GM21737 (cell line): ENCODE measurements at regions not wholly inside any gene's neighbourhood (a gene's known extent, or its start where the extent isn't known, plus 50 kb on each side); places are given as distances from the start of the nearest gene placed in this dataset.
"Not testable (repeated sequence)": the region's sequence is repeated elsewhere in the genome, so short reads cannot be mapped to it uniquely, and the experiment has no call there.

Experiments used
- ATAC-seq: cut with Tn5 transposase; IDR thresholded peaks from one replicate; pipeline ENCODE4 v1.9.1; 2021; ENCODE audit warnings: mild to moderate bottlenecking, moderate library complexity; ENCODE audit not compliant: unreplicated experiment

GRCh38 chr12:13404111-13404628 lies 207.6 kb downstream of the EMP1 start:
- ATAC-seq, result no peak

GRCh38 chr12:13391375-13391774 lies 194.8 kb downstream of the EMP1 start:
- ATAC-seq, result not testable (repeated sequence)

- ATAC-seq, result no peak
Measured at GRCh38 chr12:13390918-13391317, 194.4 kb downstream of the EMP1 start.

- no peak for ATAC-seq
Measured at GRCh38 chr12:13390381-13390861, 193.9 kb downstream of the EMP1 start.

- ATAC-seq, result no peak
Measured at GRCh38 chr12:13387101-13387500, 190.6 kb downstream of the EMP1 start.

GRCh38 chr12:13386323-13387039 lies 190.0 kb downstream of the EMP1 start:
- ATAC-seq, result no peak

GRCh38 chr12:13383379-13383778 lies 186.9 kb downstream of the EMP1 start:
- no peak for ATAC-seq

- no peak for ATAC-seq
Measured at GRCh38 chr12:13380297-13380696, 183.8 kb downstream of the EMP1 start.

GRCh38 chr12:13379531-13380188 lies 183.1 kb downstream of the EMP1 start:
- no peak for ATAC-seq

GRCh38 chr12:13377698-13378097 lies 181.2 kb downstream of the EMP1 start:
- ATAC-seq, result no peak

- no peak for ATAC-seq
Measured at GRCh38 chr12:13376610-13377373, 180.3 kb downstream of the EMP1 start.

- no peak for ATAC-seq
Measured at GRCh38 chr12:13375583-13376345, 179.2 kb downstream of the EMP1 start.

- no peak for ATAC-seq
Measured at GRCh38 chr12:13374793-13375192, 178.3 kb downstream of the EMP1 start.

- no peak for ATAC-seq
Measured at GRCh38 chr12:13373803-13374202, 177.3 kb downstream of the EMP1 start.

GRCh38 chr12:13373131-13373530 lies 176.6 kb downstream of the EMP1 start:
- ATAC-seq, result no peak

- no peak for ATAC-seq
Measured at GRCh38 chr12:13372386-13372785, 175.9 kb downstream of the EMP1 start.

GRCh38 chr12:13371797-13372196 lies 175.3 kb downstream of the EMP1 start:
- ATAC-seq, result no peak

GRCh38 chr12:13371367-13371766 lies 174.8 kb downstream of the EMP1 start:
- no peak for ATAC-seq

GRCh38 chr12:13369474-13370056 lies 173.0 kb downstream of the EMP1 start:
- no peak for ATAC-seq

GRCh38 chr12:13368971-13369370 lies 172.4 kb downstream of the EMP1 start:
- no peak for ATAC-seq
